A549 (cell line): ENCODE measurements at regions not wholly inside any gene's neighbourhood (a gene's known extent, or its start where the extent isn't known, plus 50 kb on each side); places are given as distances from the start of the nearest gene placed in this dataset.

ENCODE experiments used
- ATAC-seq, 2 experiments: fragments of 200-7000 bp in 1 of 2; fragments of >200 bp in 1 of 2; cut with Nextera tagmentation in 1 of 2; cut with Tn5 transposase in 1 of 2; 3 replicates each; pipeline versions ENCODE4 v1.8.0 to v1.9.1; 2018 to 2020; ENCODE audit warnings: mild to moderate bottlenecking in 1 of 2, moderate library complexity in 1 of 2
- CTCF ChIA-PET: fragments of 300-600 bp; sonication (Branson Sonifier 250); formaldehyde crosslinking; extraction: SDS; loops from one replicate; lab custom pipeline; 2021; ENCODE audit warnings: antibody characterized with exemption, inconsistent platforms; lab: Yijun Ruan, JAX
- POLR2A ChIA-PET: fragments of 350-600 bp; formaldehyde crosslinking; extraction: SDS; loops from one replicate; lab custom pipeline; 2021; ENCODE audit warnings: antibody characterized with exemption, inconsistent platforms; lab: Yijun Ruan, JAX
- DNase-seq, 2 experiments: peaks; one replicate each; pipeline versions ENCODE4 v3.0.0 to v3.0.0-alpha.2; 2011 to 2016; ENCODE audit warnings: low read depth in 1 of 2, low spot score in 1 of 2
- FAIRE-seq: peaks from 2 replicates; lab custom pipeline; 2011; peaks lifted over from hg19 to GRCh38; lab: Jason Lieb, UNC
- H3K27ac ChIP-seq, 2 experiments: fragments of >200 bp; sonication (Bioruptor Twin); formaldehyde crosslinking; 3 replicates each; pipeline ENCODE4 v1.5.1; 2016 to 2017
- H3K4me1 ChIP-seq: fragments of >200 bp; sonication (Bioruptor Twin); formaldehyde crosslinking; 3 replicates; pipeline ENCODE4 v1.6.1; 2016
- H3K4me2 ChIP-seq: fragments of >200 bp; sonication (Bioruptor Twin); formaldehyde crosslinking; 3 replicates; pipeline ENCODE4 v1.6.1; 2016
- H3K4me3 ChIP-seq: fragments of >200 bp; sonication (Bioruptor Twin); formaldehyde crosslinking; 3 replicates; pipeline ENCODE4 v1.5.1; 2016
- H3K9me3 ChIP-seq: fragments of >200 bp; sonication (Bioruptor Twin); formaldehyde crosslinking; 3 replicates; pipeline ENCODE4 v1.6.1; 2016
- BCL3 ChIP-seq: fragments of >200 bp; sonication (Bioruptor Twin); formaldehyde crosslinking; IDR thresholded peaks from 3 replicates; pipeline ENCODE4 v1.6.1; 2016
- CBX2 ChIP-seq: fragments of 200-600 bp; sonication (generic); IDR thresholded peaks from 2 replicates; pipeline ENCODE4 v1.6.1; 2016; ENCODE audit warnings: low read depth, mild to moderate bottlenecking, borderline replicate concordance
- CHD2 ChIP-seq: fragments of 150-350 bp; IDR thresholded peaks from 2 replicates; pipeline ENCODE4 v1.6.1; 2014; ENCODE audit warnings: low read length; ENCODE audit not compliant: partially characterized antibody
- CHD4 ChIP-seq: fragments of 200-600 bp; sonication (generic); IDR thresholded peaks from 2 replicates; pipeline ENCODE4 v1.6.1; 2016; ENCODE audit warnings: antibody characterized with exemption, mild to moderate bottlenecking, borderline replicate concordance
- EHF ChIP-seq: fragments of 250-450 bp; sonication (Bioruptor Pico); IDR thresholded peaks from 2 replicates; pipeline ENCODE4 v1.5.0; 2020; ENCODE audit warnings: mild to moderate bottlenecking
- ELK1 ChIP-seq: fragments of 150-350 bp; IDR thresholded peaks from 2 replicates; pipeline ENCODE4 v1.6.1; 2014; ENCODE audit warnings: low read depth, mild to moderate bottlenecking, low read length
- EP300 ChIP-seq, 2 experiments: fragments of >200 bp; sonication (Bioruptor Twin); formaldehyde crosslinking; IDR thresholded peaks; 2 replicates in 1 of 2; 3 replicates in 1 of 2; pipeline ENCODE4 v1.6.1; 2016 to 2017
- FOSB ChIP-seq: fragments of 250-450 bp; sonication (Bioruptor Pico); IDR thresholded peaks from 2 replicates; pipeline ENCODE4 v1.5.0; 2020; ENCODE audit warnings: mild to moderate bottlenecking, moderate library complexity
- FOXS1 ChIP-seq: fragments of 250-450 bp; sonication (Bioruptor Pico); IDR thresholded peaks from 2 replicates; pipeline ENCODE4 v1.5.0; 2020; ENCODE audit warnings: mild to moderate bottlenecking, moderate library complexity
- GATA3 ChIP-seq: IDR thresholded peaks from 2 replicates; pipeline ENCODE4 v1.6.1; 2012; ENCODE audit warnings: borderline replicate concordance
- HEYL ChIP-seq: fragments of 250-450 bp; sonication (Bioruptor Pico); IDR thresholded peaks from 2 replicates; pipeline ENCODE4 v1.8.0; 2021; ENCODE audit warnings: mild to moderate bottlenecking, moderate library complexity
- HOXB13 ChIP-seq: fragments of 250-450 bp; sonication (Bioruptor Pico); IDR thresholded peaks from 2 replicates; pipeline ENCODE4 v1.5.0; 2020; ENCODE audit warnings: low read depth, mild to moderate bottlenecking, moderate library complexity
- HOXB5 ChIP-seq: fragments of 250-450 bp; sonication (Bioruptor Pico); IDR thresholded peaks from 2 replicates; pipeline ENCODE4 v1.5.0; 2020; ENCODE audit warnings: mild to moderate bottlenecking, moderate library complexity
- JUN ChIP-seq, 2 experiments: fragments of >200 bp; sonication (Bioruptor Twin); formaldehyde crosslinking; IDR thresholded peaks; 2 replicates in 1 of 2; 3 replicates in 1 of 2; pipeline ENCODE4 v1.6.1; 2016 to 2017
- JUNB ChIP-seq: fragments of >200 bp; sonication (Bioruptor Twin); formaldehyde crosslinking; IDR thresholded peaks from 2 replicates; pipeline ENCODE4 v1.6.1; 2016
- MAZ ChIP-seq: fragments of 150-350 bp; IDR thresholded peaks from 2 replicates; pipeline ENCODE4 v1.6.1; 2014; ENCODE audit warnings: antibody characterized with exemption, low read depth, low read length, borderline replicate concordance
- MYC ChIP-seq: IDR thresholded peaks from 2 replicates; pipeline ENCODE4 v1.6.1; 2012; ENCODE audit warnings: mild to moderate bottlenecking, inconsistent platforms, low read length, improper control_type of control experiment, borderline replicate concordance
- NFE2L2 ChIP-seq: fragments of 150-350 bp; conservative IDR thresholded peaks from 2 replicates; pipeline ENCODE4 v1.6.1; 2014; ENCODE audit warnings: low read length
- NPAS2 ChIP-seq: fragments of 250-450 bp; sonication (Bioruptor Pico); IDR thresholded peaks from 2 replicates; pipeline ENCODE4 v1.8.0; 2022; ENCODE audit warnings: mild to moderate bottlenecking, moderate library complexity, borderline replicate concordance
- RAD21 ChIP-seq, 2 experiments: fragments of >200 bp in 1 of 2; sonication (Bioruptor Twin) in 1 of 2; formaldehyde crosslinking in 1 of 2; IDR thresholded peaks in 1 of 2; conservative IDR thresholded peaks in 1 of 2; 2 replicates in 1 of 2; 3 replicates in 1 of 2; pipeline ENCODE4 v1.6.1; 2012 to 2018; ENCODE audit warnings: inconsistent platforms in 1 of 2
- RFX5 ChIP-seq: fragments of 450-650 bp; IDR thresholded peaks from 2 replicates; pipeline ENCODE4 v1.7.1; 2014; ENCODE audit warnings: antibody characterized with exemption, mild to moderate bottlenecking, moderate library complexity
- TFCP2L1 ChIP-seq: fragments of 250-450 bp; sonication (Bioruptor Pico); IDR thresholded peaks from 2 replicates; pipeline ENCODE4 v1.5.0; 2021; ENCODE audit warnings: mild to moderate bottlenecking
- ZFP36 ChIP-seq: fragments of 450-650 bp; IDR thresholded peaks from 2 replicates; pipeline ENCODE4 v1.6.1; 2014; ENCODE audit warnings: borderline replicate concordance; ENCODE audit not compliant: partially characterized antibody
- ZNF302 ChIP-seq: fragments of 250-450 bp; sonication (Bioruptor Pico); IDR thresholded peaks from 2 replicates; pipeline ENCODE4 v1.9.0; 2021; ENCODE audit warnings: inconsistent platforms, mild to moderate bottlenecking, moderate library complexity
- ZSCAN20 ChIP-seq: fragments of 250-450 bp; sonication (Bioruptor Pico); IDR thresholded peaks from 2 replicates; pipeline ENCODE4 v1.8.0; 2022; ENCODE audit warnings: mild to moderate bottlenecking, moderate library complexity
- WGBS: methylation state at CpG from one replicate; pipeline ENCODE4 v1.1.6; 2017; ENCODE audit errors: missing lambda C conversion rate; 5-methylcytosine and 5-hydroxymethylcytosine counted together
- TF ChIP-seq, protein P1 (sequence below): fragments of 250-450 bp; sonication (Bioruptor Pico); IDR thresholded peaks from 2 replicates; pipeline ENCODE4 v1.5.0; 2021; ENCODE audit warnings: mild to moderate bottlenecking, moderate library complexity, borderline replicate concordance
- TF ChIP-seq, protein P2 (sequence below): IDR thresholded peaks from 2 replicates; pipeline ENCODE4 v1.6.1; 2012
- TF ChIP-seq, protein P3 (sequence below): IDR thresholded peaks from 2 replicates; pipeline ENCODE4 v1.6.1; 2012

GRCh38 chr11:15700456-15700855 is 585.7 kb downstream of the INSC start:
- Histone ChIP-seq H3K9me3 (no peaks in the 10 kb centered on the region; the same call in 2 of the 3 replicates), H3K27ac (no peak overlapping the region), H3K4me1 (no peaks in the 10 kb centered on the region), H3K4me2 (no peak overlapping the region), H3K4me3 (no peak overlapping the region)
- FAIRE-seq (no peak), DNase-seq (no peak), ATAC-seq (no peak)
- CTCF ChIA-PET = no interaction called here
- TF ChIP-seq RAD21 (conservative IDR thresholded peaks at IDR 0.05 in 1 of 2, IDR thresholded peaks at IDR 0.05 in 1 of 2) (no peak), EP300 (IDR thresholded peaks at IDR 0.05) (no peak), TFCP2L1 (CRISPR knock-in tag) (no peak), CHD4 (no peak), HOXB5 (CRISPR knock-in tag) (no peak), HOXB13 (CRISPR knock-in tag) (no peak), JUNB (no peak), ELK1 (no peak), CBX2 (no peak), NFE2L2 (no peak), BCL3 (no peak)
- TF ChIP-seq, protein P1, sequence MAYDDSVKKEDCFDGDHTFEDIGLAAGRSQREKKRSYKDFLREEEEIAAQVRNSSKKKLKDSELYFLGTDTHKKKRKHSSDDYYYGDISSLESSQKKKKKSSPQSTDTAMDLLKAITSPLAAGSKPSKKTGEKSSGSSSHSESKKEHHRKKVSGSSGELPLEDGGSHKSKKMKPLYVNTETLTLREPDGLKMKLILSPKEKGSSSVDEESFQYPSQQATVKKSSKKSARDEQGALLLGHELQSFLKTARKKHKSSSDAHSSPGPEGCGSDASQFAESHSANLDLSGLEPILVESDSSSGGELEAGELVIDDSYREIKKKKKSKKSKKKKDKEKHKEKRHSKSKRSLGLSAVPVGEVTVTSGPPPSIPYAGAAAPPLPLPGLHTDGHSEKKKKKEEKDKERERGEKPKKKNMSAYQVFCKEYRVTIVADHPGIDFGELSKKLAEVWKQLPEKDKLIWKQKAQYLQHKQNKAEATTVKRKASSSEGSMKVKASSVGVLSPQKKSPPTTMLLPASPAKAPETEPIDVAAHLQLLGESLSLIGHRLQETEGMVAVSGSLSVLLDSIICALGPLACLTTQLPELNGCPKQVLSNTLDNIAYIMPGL = no peak
- WGBS = 5% methylated on average over 3 of the region's 3 CpGs
- POLR2A ChIA-PET = no interaction called here

- TF ChIP-seq EHF (no peak), TFCP2L1 (CRISPR knock-in tag) (no peak), RAD21 (conservative IDR thresholded peaks at IDR 0.05 in 1 of 2, IDR thresholded peaks at IDR 0.05 in 1 of 2) (no peak), RFX5 (no peak), CHD4 (no peak), EP300 (IDR thresholded peaks at IDR 0.05) (no peak), ZSCAN20 (CRISPR knock-in tag) (no peak), GATA3 (no peak), JUN (IDR thresholded peaks at IDR 0.05) (no peak), FOSB (CRISPR knock-in tag) (no peak), MAZ (no peak), ZNF302 (no peak), MYC (no peak)
- H3K4me1 ChIP-seq = no peaks in the 10 kb centered on the region
- no peak overlapping the region for H3K4me2 ChIP-seq
- no peak overlapping the region for H3K4me3 ChIP-seq
- DNase-seq (no peak), FAIRE-seq (no peak), ATAC-seq (no peak)
- ChIA-PET CTCF (no interaction called here), POLR2A (no interaction called here)
- no peak overlapping the region for H3K27ac ChIP-seq
- WGBS = 12% methylated on average over 1 of the region's 1 CpG
- no peaks in the 10 kb centered on the region; the same call in 2 of the 3 replicates for H3K9me3 ChIP-seq
These were observed 589.3 kb downstream of the INSC start for GRCh38 chr11:15704064-15704463.

DNA sequence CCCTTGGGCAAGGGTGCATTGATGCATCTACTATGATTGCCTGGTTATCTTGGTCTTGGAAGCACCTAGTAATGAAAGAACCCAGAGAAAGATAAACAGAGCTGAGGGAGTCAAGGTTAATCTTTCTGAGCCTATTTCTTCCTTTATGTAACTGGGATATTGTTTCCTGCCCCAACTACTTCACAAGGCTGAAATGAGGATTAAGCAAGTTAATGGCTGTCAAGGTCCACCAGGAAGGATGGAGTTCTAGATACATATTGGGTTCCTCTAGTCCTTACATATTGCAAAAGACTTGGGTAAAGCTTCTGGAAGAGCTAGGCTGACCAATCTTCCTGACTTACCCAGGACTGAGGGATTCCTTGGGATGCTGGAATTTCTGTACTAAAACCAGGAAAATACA is 589.8 kb downstream of the INSC start:
- Histone ChIP-seq H3K4me3 (no peak overlapping the region), H3K4me2 (no peak overlapping the region), H3K9me3 (no peaks in the 10 kb centered on the region; the same call in 2 of the 3 replicates), H3K27ac (no peak overlapping the region), H3K4me1 (no peaks in the 10 kb centered on the region)
- CTCF ChIA-PET = no interaction called here
- ATAC-seq = no peak
- DNase-seq = no peak
- FAIRE-seq = no peak
- POLR2A ChIA-PET = no interaction called here
- TF ChIP-seq, protein P2, sequence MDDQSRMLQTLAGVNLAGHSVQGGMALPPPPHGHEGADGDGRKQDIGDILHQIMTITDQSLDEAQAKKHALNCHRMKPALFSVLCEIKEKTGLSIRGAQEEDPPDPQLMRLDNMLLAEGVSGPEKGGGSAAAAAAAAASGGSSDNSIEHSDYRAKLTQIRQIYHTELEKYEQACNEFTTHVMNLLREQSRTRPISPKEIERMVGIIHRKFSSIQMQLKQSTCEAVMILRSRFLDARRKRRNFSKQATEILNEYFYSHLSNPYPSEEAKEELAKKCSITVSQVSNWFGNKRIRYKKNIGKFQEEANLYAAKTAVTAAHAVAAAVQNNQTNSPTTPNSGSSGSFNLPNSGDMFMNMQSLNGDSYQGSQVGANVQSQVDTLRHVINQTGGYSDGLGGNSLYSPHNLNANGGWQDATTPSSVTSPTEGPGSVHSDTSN = no peak
- TF ChIP-seq CHD4 = no peak
- no peak for TF ChIP-seq NFE2L2
- no peak for TF ChIP-seq ZSCAN20 (CRISPR knock-in tag)
- TF ChIP-seq HOXB13 (CRISPR knock-in tag) = no peak
- TF ChIP-seq HEYL (CRISPR knock-in tag) = no peak
- no peak for TF ChIP-seq ELK1
- no peak for TF ChIP-seq TFCP2L1 (CRISPR knock-in tag)
- TF ChIP-seq CHD2 = no peak
- TF ChIP-seq EP300 (IDR thresholded peaks at IDR 0.05) = no peak
- no peak for TF ChIP-seq CBX2
- no peak for TF ChIP-seq NPAS2
- TF ChIP-seq GATA3 = no peak
- no peak for TF ChIP-seq FOXS1 (CRISPR knock-in tag)
- TF ChIP-seq, protein P3, sequence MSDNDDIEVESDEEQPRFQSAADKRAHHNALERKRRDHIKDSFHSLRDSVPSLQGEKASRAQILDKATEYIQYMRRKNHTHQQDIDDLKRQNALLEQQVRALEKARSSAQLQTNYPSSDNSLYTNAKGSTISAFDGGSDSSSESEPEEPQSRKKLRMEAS = no peak
- TF ChIP-seq ZFP36 = no peak
